HG02840 (cell line): ENCODE measurements at regions not wholly inside any gene's neighbourhood (a gene's known extent, or its start where the extent isn't known, plus 50 kb on each side); places are given as distances from the start of the nearest gene placed in this dataset.
"Not testable (repeated sequence)": the region's sequence is repeated elsewhere in the genome, so short reads cannot be mapped to it uniquely, and the experiment has no call there.

ENCODE experiments used
- ATAC-seq: cut with Tn5 transposase; IDR thresholded peaks from one replicate; pipeline ENCODE4 v1.9.1; 2021; ENCODE audit warnings: mild to moderate bottlenecking, moderate library complexity, moderate number of reproducible peaks; ENCODE audit not compliant: unreplicated experiment, low FRiP score

- no peak for ATAC-seq
Observed at GRCh38 chr4:95779447-95779846, 60.4 kb upstream of the PDHA2 start.

- ATAC-seq: no peak
Observed at GRCh38 chr4:95778666-95779065, 61.2 kb upstream of the PDHA2 start.

- not testable (repeated sequence) for ATAC-seq
Observed at GRCh38 chr4:95770605-95771004, 69.3 kb upstream of the PDHA2 start.

GRCh38 chr4:95764961-95765360, 74.9 kb upstream of the PDHA2 start:
- no peak for ATAC-seq

DNA sequence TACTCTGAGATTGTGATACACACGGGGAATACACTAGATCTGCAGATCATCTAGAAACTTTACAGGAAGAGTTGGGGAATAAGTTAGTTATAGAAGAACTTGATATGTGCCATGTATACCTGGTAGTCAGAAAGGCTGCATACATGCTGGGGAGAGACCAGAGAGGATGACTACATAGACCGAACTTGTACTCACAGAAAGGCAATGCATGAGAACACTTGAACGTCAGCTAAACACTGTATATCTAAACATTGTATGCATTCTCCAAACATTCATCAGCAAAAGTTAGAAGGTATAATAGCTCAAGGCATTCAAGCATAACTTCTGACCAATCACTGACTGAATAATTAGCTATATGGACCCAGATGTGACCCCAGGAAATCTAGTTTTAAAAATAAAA, 78.0 kb upstream of the PDHA2 start:
- ATAC-seq: no peak

- ATAC-seq: no peak
Observed at GRCh38 chr4:95761426-95761825, 78.5 kb upstream of the PDHA2 start.

GRCh38 chr4:95760646-95761045, 79.2 kb upstream of the PDHA2 start:
- ATAC-seq: not testable (repeated sequence)

DNA sequence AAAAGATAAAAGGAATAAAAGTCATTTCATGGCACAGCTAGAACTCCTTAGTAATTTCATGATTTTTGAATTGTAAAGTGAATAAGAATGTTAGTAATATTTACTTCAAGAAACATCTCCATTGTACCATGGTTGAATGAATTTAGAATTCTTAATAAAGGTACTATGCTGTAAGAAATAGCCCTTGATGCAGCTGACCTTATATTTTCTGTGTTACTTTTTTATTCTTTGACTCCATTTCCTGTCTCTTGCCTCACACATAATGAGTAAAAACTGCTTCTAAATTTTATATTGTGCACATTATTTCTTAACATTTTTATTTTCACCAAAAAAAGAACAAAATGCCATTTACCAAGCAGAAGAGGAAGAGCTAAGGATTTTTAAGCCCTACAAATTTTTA, 81.9 kb upstream of the PDHA2 start:
- no peak for ATAC-seq

- ATAC-seq: no peak
Observed at GRCh38 chr4:95754667-95755066, 85.2 kb upstream of the PDHA2 start.

- ATAC-seq: no peak
Observed at GRCh38 chr4:95749204-95749603, 90.7 kb upstream of the PDHA2 start.

DNA sequence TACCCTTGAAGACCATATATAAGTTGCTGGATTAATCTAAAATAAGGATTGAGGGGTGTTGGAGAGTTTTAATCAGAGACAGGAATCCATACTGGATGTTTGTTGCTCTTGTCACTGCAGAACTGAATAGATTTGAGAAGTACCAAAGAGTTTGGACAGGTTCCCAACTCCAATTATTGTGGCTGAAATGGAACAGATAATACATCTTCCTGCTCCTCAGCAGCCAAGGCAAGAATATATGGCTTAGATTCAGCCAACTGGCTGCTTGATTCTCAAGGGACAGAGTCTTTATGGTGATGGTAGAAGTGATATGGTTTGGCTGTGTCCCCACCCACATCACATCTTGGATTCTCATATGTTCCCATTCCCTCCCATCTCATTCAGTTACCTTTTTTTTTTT, 97.0 kb upstream of the PDHA2 start:
- ATAC-seq: no peak

GRCh38 chr4:95742179-95742578, 97.7 kb upstream of the PDHA2 start:
- no peak for ATAC-seq

GRCh38 chr4:95732061-95732460, 107.8 kb upstream of the PDHA2 start:
- ATAC-seq: no peak

GRCh38 chr4:95729596-95729995, 110.3 kb upstream of the PDHA2 start:
- ATAC-seq: no peak

DNA sequence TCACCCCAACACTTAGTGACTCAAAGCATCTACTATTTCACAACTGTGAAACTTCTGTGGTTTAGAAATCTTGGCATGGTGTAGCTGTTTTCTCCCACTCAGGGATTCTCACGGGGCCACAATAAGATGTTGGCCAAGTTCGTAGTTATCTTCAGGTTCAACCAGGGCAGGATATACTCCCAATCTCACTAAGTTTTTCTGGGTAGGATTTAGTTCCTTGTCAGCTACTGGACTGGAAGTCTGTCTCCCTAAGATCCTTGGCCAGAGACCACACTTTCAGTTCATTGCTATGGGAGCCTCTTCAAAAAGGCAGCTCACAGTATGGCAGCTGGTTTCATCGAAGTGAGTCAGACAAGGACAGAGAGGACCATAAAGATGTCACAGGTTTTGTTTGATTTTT, 111.7 kb upstream of the PDHA2 start:
- no peak for ATAC-seq

GRCh38 chr4:95715830-95716229, 124.1 kb upstream of the PDHA2 start:
- no peak for ATAC-seq

- no peak for ATAC-seq
Observed at GRCh38 chr4:95714571-95714970, 125.3 kb upstream of the PDHA2 start.

DNA sequence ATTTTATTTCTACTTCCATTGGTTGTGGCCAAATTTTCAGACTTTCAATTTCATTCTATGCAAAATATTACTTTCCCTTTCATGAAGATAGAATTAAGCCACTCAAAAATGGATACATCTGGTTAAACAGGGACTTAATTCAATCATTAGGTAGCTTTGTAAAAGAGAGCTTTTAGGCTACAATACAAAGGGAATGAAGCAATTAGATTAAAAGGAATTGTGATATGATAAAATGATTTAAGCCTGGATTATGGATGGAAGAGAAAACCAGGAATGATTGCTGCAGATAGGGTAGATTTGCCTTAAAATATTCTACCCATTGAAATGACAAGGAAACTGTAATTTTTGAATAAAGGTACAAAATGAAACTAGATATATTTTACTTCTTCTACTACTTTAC, 134.6 kb upstream of the PDHA2 start:
- no peak for ATAC-seq

DNA sequence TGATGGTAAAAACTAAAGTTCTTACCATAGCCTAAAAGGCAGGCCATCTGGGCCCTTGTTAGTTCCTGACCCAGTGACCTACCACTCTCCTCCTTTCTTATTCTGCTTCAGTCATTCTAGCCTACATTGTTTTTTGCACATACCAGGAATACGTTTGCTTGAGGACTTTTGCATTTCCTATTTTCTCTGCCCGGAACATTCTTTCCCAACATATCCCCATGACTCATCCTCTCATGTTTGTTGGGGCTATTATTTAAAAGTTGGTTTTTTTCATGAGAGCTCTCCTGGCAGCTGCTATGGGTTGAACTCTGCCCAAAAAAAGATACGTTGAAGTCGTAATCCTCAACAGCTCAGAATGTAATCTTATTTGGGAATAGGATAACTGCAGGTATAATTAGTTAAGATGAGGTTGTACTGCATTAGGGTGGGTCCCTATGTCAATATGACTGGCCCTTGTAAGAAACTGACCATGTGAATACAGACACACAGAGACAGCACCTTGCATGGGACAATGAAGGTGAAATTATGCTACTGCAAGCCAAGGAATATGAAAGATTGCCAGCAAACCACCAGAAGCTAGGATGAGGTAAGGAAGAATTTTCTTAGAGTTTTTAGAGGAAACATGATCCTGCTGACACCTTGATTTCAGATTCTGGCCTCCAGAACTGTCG, 138.3 kb upstream of the PDHA2 start:
- no peak for ATAC-seq

DNA sequence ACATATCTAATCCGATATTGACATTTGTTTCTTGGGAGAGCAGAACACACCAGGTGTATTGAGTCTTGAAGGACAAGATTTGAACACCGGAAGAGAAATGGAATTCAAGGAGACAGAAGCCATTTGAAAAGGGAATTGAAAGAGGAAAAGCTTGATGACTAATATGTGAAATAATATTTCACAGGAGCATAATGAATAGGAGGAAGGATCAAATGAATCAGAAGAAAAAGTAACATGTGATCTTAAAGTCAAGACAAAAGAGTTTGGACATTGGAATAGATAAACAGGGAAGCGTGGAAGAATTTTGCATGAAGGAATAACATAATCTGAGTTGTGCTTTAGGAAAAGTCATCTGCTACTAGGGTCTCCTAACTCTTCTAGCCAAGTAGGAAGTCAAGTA, 145.5 kb upstream of the PDHA2 start:
- no peak for ATAC-seq

GRCh38 chr4:95693594-95693993, 144.8 kb upstream of the UNC5C start:
- ATAC-seq: no peak

DNA sequence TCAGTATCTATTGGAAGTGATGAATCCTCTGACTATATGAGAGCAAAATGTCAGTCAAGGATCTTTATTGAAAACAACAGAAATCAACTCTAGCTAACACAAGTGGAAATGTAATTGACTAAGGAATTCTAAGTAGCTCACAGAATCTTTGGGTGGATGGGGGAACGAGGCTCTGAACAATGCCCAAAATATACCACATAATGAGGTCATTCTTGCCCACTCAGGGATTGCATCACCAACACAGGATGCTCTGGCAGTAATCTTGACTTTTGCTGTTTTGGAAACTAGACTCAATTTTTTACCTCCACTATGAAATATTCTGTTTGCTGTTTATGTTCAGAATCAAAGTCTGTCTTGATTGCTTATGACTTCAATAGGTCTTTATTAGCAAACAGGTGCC, 127.4 kb upstream of the UNC5C start:
- ATAC-seq: no peak

GRCh38 chr4:95675623-95676022, 126.8 kb upstream of the UNC5C start:
- ATAC-seq: no peak
